Bronchial epithelial cell (primary cell): ENCODE measurements at regions not wholly inside any gene's neighbourhood (a gene's known extent, or its start where the extent isn't known, plus 50 kb on each side); places are given as distances from the start of the nearest gene placed in this dataset.

Experiments used
- DNase-seq: peaks from one replicate; pipeline ENCODE4 v3.0.0-alpha.2; 2010; ENCODE audit warnings: low read depth
- FAIRE-seq: peaks from 2 replicates; lab custom pipeline; 2011; peaks lifted over from hg19 to GRCh38; lab: Jason Lieb, UNC
- H3K27me3 ChIP-seq: 2 replicates; pipeline ENCODE4 v1.5.1; 2011; ENCODE audit warnings: low read length; ENCODE audit not compliant: control insufficient read depth, insufficient read depth
- H3K36me3 ChIP-seq: 2 replicates; pipeline ENCODE4 v1.5.1; 2011; ENCODE audit warnings: low read length; ENCODE audit not compliant: control insufficient read depth, insufficient read depth
- H3K4me3 ChIP-seq: 2 replicates; pipeline ENCODE4 v1.5.1; 2011; ENCODE audit warnings: mild to moderate bottlenecking, low read depth, low read length, control low read depth
- TF ChIP-seq, protein P1 (sequence below): IDR thresholded peaks from 2 replicates; pipeline ENCODE4 v1.5.1; 2011; ENCODE audit warnings: mild to moderate bottlenecking, moderate library complexity, low read length, control low read depth, inconsistent platforms; ENCODE audit not compliant: insufficient read depth, severe bottlenecking

DNA sequence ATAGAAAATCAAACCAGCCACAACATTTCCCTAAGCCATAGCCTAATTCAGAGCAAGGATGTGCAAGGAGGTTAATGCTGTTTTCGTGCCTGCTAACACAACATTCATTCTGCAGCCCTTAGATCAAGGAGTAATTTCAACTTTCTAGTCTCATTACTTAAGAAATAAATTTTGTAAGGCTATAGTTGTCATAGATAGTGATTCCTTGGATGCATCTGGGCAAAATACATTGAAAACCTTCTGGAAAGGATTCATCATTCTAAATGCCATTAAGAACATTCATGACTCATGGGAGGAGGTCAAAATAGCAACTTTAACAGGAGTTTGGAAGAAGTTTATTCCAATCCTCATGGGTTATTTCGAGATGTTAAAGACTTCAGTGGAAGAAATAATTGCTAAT is 283.2 kb downstream of the RPAP3 start:
- no peak for FAIRE-seq
- DNase-seq, result no peak
- no peaks in the 10 kb centered on the region for H3K36me3 ChIP-seq

GRCh38 chr12:47419497-47419896 is 286.3 kb downstream of the RPAP3 start:
- Histone ChIP-seq H3K27me3 (no peaks in the 10 kb centered on the region), H3K36me3 (no peaks in the 10 kb centered on the region), H3K4me3 (no peak overlapping the region)
- DNase-seq (peak; percentile 81), FAIRE-seq (no peak)
- TF ChIP-seq, protein P1, sequence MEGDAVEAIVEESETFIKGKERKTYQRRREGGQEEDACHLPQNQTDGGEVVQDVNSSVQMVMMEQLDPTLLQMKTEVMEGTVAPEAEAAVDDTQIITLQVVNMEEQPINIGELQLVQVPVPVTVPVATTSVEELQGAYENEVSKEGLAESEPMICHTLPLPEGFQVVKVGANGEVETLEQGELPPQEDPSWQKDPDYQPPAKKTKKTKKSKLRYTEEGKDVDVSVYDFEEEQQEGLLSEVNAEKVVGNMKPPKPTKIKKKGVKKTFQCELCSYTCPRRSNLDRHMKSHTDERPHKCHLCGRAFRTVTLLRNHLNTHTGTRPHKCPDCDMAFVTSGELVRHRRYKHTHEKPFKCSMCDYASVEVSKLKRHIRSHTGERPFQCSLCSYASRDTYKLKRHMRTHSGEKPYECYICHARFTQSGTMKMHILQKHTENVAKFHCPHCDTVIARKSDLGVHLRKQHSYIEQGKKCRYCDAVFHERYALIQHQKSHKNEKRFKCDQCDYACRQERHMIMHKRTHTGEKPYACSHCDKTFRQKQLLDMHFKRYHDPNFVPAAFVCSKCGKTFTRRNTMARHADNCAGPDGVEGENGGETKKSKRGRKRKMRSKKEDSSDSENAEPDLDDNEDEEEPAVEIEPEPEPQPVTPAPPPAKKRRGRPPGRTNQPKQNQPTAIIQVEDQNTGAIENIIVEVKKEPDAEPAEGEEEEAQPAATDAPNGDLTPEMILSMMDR, result no peak

More for the DNA sequence above, 283.2 kb downstream of the RPAP3 start:
- no peak overlapping the region for H3K4me3 ChIP-seq
- TF ChIP-seq, protein P1, result no peak
- no peaks in the 10 kb centered on the region for H3K27me3 ChIP-seq

GRCh38 chr12:47417955-47418354 is 287.9 kb downstream of the RPAP3 start:
- DNase-seq (no peak), FAIRE-seq (no peak)
- Histone ChIP-seq H3K27me3 (no peaks in the 10 kb centered on the region), H3K36me3 (no peaks in the 10 kb centered on the region), H3K4me3 (no peak overlapping the region)
- TF ChIP-seq, protein P1, result no peak

- FAIRE-seq, result no peak
- H3K27me3 ChIP-seq, result no peaks in the 10 kb centered on the region
- no peak overlapping the region for H3K4me3 ChIP-seq
- DNase-seq, result peak; percentile 94
- H3K36me3 ChIP-seq, result no peaks in the 10 kb centered on the region
- TF ChIP-seq, protein P1, result no peak
These were observed 288.7 kb downstream of the RPAP3 start for GRCh38 chr12:47417121-47417520.

DNA sequence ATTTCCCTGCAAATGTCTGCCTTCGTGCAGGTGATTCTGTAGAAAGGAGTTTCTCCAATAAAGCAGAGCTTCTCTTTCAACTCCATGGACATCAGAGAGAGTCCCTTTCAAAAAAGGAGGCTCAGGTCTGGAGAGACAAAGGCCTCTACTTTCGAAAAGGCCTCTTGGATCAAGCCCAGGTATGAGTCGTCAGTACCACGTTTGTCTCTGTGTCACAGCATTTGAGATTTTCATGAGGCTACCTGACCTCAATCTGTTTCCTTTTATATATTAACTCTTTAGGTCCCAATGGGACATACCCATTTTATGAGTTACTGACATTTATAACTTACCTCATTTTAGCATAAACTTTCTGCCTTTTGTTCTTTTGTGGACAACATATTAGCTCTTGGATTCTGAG is 290.8 kb downstream of the RPAP3 start:
- H3K36me3 ChIP-seq, result no peaks in the 10 kb centered on the region
- no peak for FAIRE-seq
- H3K4me3 ChIP-seq, result no peak overlapping the region
- no peak for DNase-seq
- no peaks in the 10 kb centered on the region for H3K27me3 ChIP-seq
- TF ChIP-seq, protein P1, result no peak

DNA sequence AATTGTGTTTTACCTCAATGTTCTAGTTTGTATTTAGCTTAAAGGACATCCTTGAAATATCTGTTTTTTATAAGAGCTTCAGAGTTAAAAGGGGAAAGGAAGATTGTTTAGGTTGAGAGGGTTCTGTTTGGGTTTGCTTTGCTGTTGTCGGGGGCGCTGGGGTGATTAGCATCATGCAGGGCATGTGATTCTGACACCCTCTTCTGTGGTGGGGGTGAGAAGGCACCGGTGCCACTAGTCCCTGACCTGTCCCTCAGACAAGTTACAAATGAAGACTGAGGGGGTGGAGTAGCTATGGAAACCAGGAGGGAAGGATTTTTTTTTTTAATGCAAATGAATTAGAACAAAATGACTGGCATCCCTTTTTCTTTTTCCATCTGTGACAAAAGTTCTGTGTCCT is 291.3 kb downstream of the RPAP3 start:
- DNase-seq (no peak), FAIRE-seq (no peak)
- Histone ChIP-seq H3K4me3 (no peak overlapping the region), H3K36me3 (no peaks in the 10 kb centered on the region), H3K27me3 (no peaks in the 10 kb centered on the region)
- TF ChIP-seq, protein P1, result no peak
